Endothelial cell (in vitro differentiated cells): ENCODE measurements at regions not wholly inside any gene's neighbourhood (a gene's known extent, or its start where the extent isn't known, plus 50 kb on each side); places are given as distances from the start of the nearest gene placed in this dataset.
"Not testable (repeated sequence)": the region's sequence is repeated elsewhere in the genome, so short reads cannot be mapped to it uniquely, and the experiment has no call there.

ENCODE experiments used
- DNase-seq: peaks from one replicate; pipeline ENCODE4 v3.0.0; 2021; ENCODE audit warnings: low spot score
- H3K27ac Mint-ChIP-seq: one replicate; pipeline ENCODE4 v1.8.0; 2021; ENCODE audit warnings: mixed read lengths, inconsistent platforms; ENCODE audit not compliant: unreplicated experiment
- H3K27me3 Mint-ChIP-seq: one replicate; pipeline ENCODE4 v1.8.0; 2021; ENCODE audit warnings: mild to moderate bottlenecking, moderate library complexity, mixed read lengths, inconsistent platforms; ENCODE audit not compliant: unreplicated experiment
- H3K36me3 Mint-ChIP-seq: one replicate; pipeline ENCODE4 v1.8.0; 2021; ENCODE audit warnings: mild to moderate bottlenecking, low read depth, mixed read lengths, inconsistent platforms; ENCODE audit not compliant: unreplicated experiment
- H3K4me1 Mint-ChIP-seq: one replicate; pipeline ENCODE4 v1.8.0; 2021; ENCODE audit warnings: mild to moderate bottlenecking, mixed read lengths, inconsistent platforms; ENCODE audit not compliant: unreplicated experiment
- H3K4me3 Mint-ChIP-seq: one replicate; pipeline ENCODE4 v1.8.0; 2021; ENCODE audit warnings: mild to moderate bottlenecking, mixed read lengths, inconsistent platforms; ENCODE audit not compliant: unreplicated experiment
- H3K9me3 Mint-ChIP-seq: one replicate; pipeline ENCODE4 v1.8.0; 2021; ENCODE audit warnings: mixed read lengths, inconsistent platforms; ENCODE audit not compliant: unreplicated experiment
- CTCF ChIP-seq: fragments of 200-600 bp; sonication (generic); IDR thresholded peaks from one replicate; pipeline ENCODE4 v1.5.0; 2021; ENCODE audit warnings: antibody characterized with exemption; ENCODE audit not compliant: unreplicated experiment

- peaks cover 5% of the 10 kb centered on the region for H3K27me3 Mint-ChIP-seq
- peaks cover 5% of the 10 kb centered on the region for H3K36me3 Mint-ChIP-seq
- no peak overlapping the region for H3K27ac Mint-ChIP-seq
- TF ChIP-seq CTCF, result no peak
- H3K4me1 Mint-ChIP-seq, result peaks cover 5% of the 10 kb centered on the region
- no peak for DNase-seq
- H3K4me3 Mint-ChIP-seq, result no peak overlapping the region
- H3K9me3 Mint-ChIP-seq, result no peaks in the 10 kb centered on the region
Measured at GRCh38 chr6:3529232-3529631, 72.4 kb upstream of the SLC22A23 start.

GRCh38 chr6:3528081-3528671 lies 71.3 kb upstream of the SLC22A23 start:
- not testable (repeated sequence) for H3K36me3 Mint-ChIP-seq, H3K9me3 Mint-ChIP-seq, H3K27me3 Mint-ChIP-seq, H3K4me1 Mint-ChIP-seq, H3K4me3 Mint-ChIP-seq, DNase-seq, H3K27ac Mint-ChIP-seq

GRCh38 chr6:3527651-3527977 lies 70.8 kb upstream of the SLC22A23 start:
- no peak for TF ChIP-seq CTCF
- Mint-ChIP-seq H3K9me3 (no peaks in the 10 kb centered on the region), H3K4me1 (peaks cover 5% of the 10 kb centered on the region), H3K4me3 (no peak overlapping the region), H3K27ac (no peak overlapping the region), H3K36me3 (peaks cover under 1% of the 10 kb centered on the region), H3K27me3 (peaks cover 5% of the 10 kb centered on the region)
- no peak for DNase-seq

GRCh38 chr6:3526962-3527650 lies 70.3 kb upstream of the SLC22A23 start:
- H3K36me3 Mint-ChIP-seq, result no peaks in the 10 kb centered on the region

DNA sequence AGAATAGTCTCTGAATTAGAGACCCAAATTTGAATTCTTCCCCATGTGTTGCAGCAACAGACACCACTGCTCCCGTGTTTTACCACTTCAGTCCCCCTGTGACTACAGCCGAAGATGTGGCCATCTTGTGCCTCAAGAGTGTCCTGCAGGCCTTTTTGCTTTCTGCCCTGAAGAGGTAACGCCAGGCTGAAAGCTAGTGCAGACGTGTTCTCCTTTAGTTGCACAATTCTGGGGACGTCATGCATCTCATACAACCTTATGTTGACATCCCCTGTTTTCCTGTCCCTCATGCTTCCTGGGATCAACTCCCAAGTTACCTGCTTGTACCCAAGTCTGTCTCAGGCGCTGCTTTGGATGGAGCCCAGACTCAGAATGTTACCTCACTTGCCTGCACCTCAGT lies 69.1 kb upstream of the SLC22A23 start:
- peaks cover 5% of the 10 kb centered on the region for H3K27me3 Mint-ChIP-seq
- peaks cover 5% of the 10 kb centered on the region for H3K4me1 Mint-ChIP-seq
- no peak overlapping the region for H3K4me3 Mint-ChIP-seq
- DNase-seq, result no peak
- H3K9me3 Mint-ChIP-seq, result peaks cover 1% of the 10 kb centered on the region
- no peak for TF ChIP-seq CTCF
- no peak overlapping the region for H3K27ac Mint-ChIP-seq
- peaks cover 4% of the 10 kb centered on the region for H3K36me3 Mint-ChIP-seq

More at GRCh38 chr6:3526962-3527650, 70.3 kb upstream of the SLC22A23 start:
- no peaks in the 10 kb centered on the region for H3K9me3 Mint-ChIP-seq
- peaks cover 5% of the 10 kb centered on the region for H3K4me1 Mint-ChIP-seq
- no peak overlapping the region for H3K27ac Mint-ChIP-seq
- H3K27me3 Mint-ChIP-seq, result peaks cover 5% of the 10 kb centered on the region
- TF ChIP-seq CTCF, result no peak
- H3K4me3 Mint-ChIP-seq, result no peak overlapping the region
- DNase-seq, result no peak
